PFSK-1 (cell line): ENCODE measurements at regions not wholly inside any gene's neighbourhood (a gene's known extent, or its start where the extent isn't known, plus 50 kb on each side); places are given as distances from the start of the nearest gene placed in this dataset.

Experiments used
- POLR2AphosphoS5 ChIP-seq: IDR thresholded peaks from 2 replicates; pipeline ENCODE4 v1.6.1; 2012; ENCODE audit warnings: low read depth, mild to moderate bottlenecking, control low read depth, low read length, moderate library complexity
- SIN3A ChIP-seq: IDR thresholded peaks from 2 replicates; pipeline ENCODE4 v1.6.1; 2012; ENCODE audit warnings: mild to moderate bottlenecking, low read length, moderate library complexity, borderline replicate concordance; ENCODE audit not compliant: insufficient read depth

DNA sequence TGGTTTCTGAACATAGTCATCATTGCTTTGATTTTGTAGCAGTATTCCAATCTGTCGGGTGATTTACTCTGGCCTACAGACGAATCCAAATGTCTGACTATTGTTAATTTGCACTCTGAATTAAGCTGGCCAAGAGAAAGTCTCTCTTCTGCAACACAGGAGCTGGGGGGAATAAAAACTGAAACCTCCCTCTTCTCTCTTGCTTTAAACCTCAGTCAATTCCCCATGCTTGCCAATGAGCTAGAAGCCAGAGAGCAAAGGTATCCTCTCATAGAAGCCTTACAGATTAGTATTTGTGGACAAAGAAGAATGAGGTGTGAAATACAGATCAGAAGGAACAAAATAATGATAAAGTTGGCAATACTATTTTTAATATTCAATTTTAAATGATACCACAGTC lies 353.9 kb upstream of the CDH10 start:
- no peak for TF ChIP-seq POLR2AphosphoS5
- no peak for TF ChIP-seq SIN3A
